ENCODE measurements at regions not wholly inside any gene's neighbourhood (a gene's known extent, or its start where the extent isn't known, plus 50 kb on each side); places are given as distances from the start of the nearest gene placed in this dataset.

- TF ChIP-seq, protein P1, sequence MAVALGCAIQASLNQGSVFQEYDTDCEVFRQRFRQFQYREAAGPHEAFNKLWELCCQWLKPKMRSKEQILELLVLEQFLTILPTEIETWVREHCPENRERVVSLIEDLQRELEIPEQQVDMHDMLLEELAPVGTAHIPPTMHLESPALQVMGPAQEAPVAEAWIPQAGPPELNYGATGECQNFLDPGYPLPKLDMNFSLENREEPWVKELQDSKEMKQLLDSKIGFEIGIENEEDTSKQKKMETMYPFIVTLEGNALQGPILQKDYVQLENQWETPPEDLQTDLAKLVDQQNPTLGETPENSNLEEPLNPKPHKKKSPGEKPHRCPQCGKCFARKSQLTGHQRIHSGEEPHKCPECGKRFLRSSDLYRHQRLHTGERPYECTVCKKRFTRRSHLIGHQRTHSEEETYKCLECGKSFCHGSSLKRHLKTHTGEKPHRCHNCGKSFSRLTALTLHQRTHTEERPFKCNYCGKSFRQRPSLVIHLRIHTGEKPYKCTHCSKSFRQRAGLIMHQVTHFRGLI (tag by site-specific recombination; IDR thresholded peaks at IDR 0.05), result no peak
- TF ChIP-seq, protein P2, sequence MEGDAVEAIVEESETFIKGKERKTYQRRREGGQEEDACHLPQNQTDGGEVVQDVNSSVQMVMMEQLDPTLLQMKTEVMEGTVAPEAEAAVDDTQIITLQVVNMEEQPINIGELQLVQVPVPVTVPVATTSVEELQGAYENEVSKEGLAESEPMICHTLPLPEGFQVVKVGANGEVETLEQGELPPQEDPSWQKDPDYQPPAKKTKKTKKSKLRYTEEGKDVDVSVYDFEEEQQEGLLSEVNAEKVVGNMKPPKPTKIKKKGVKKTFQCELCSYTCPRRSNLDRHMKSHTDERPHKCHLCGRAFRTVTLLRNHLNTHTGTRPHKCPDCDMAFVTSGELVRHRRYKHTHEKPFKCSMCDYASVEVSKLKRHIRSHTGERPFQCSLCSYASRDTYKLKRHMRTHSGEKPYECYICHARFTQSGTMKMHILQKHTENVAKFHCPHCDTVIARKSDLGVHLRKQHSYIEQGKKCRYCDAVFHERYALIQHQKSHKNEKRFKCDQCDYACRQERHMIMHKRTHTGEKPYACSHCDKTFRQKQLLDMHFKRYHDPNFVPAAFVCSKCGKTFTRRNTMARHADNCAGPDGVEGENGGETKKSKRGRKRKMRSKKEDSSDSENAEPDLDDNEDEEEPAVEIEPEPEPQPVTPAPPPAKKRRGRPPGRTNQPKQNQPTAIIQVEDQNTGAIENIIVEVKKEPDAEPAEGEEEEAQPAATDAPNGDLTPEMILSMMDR (tag by site-specific recombination; IDR thresholded peaks at IDR 0.05), result no peak
- TF ChIP-seq, protein P3, sequence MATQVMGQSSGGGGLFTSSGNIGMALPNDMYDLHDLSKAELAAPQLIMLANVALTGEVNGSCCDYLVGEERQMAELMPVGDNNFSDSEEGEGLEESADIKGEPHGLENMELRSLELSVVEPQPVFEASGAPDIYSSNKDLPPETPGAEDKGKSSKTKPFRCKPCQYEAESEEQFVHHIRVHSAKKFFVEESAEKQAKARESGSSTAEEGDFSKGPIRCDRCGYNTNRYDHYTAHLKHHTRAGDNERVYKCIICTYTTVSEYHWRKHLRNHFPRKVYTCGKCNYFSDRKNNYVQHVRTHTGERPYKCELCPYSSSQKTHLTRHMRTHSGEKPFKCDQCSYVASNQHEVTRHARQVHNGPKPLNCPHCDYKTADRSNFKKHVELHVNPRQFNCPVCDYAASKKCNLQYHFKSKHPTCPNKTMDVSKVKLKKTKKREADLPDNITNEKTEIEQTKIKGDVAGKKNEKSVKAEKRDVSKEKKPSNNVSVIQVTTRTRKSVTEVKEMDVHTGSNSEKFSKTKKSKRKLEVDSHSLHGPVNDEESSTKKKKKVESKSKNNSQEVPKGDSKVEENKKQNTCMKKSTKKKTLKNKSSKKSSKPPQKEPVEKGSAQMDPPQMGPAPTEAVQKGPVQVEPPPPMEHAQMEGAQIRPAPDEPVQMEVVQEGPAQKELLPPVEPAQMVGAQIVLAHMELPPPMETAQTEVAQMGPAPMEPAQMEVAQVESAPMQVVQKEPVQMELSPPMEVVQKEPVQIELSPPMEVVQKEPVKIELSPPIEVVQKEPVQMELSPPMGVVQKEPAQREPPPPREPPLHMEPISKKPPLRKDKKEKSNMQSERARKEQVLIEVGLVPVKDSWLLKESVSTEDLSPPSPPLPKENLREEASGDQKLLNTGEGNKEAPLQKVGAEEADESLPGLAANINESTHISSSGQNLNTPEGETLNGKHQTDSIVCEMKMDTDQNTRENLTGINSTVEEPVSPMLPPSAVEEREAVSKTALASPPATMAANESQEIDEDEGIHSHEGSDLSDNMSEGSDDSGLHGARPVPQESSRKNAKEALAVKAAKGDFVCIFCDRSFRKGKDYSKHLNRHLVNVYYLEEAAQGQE (tag by site-specific recombination; IDR thresholded peaks at IDR 0.05), result no peak
- TF ChIP-seq KLF16 (tag by site-specific recombination; IDR thresholded peaks at IDR 0.05), result no peak
- TF ChIP-seq ZNF558 (tag by site-specific recombination; IDR thresholded peaks at IDR 0.05), result no peak
- no peak for TF ChIP-seq ZBTB17 (tag by site-specific recombination; IDR thresholded peaks at IDR 0.05)
- no peak for TF ChIP-seq ZBTB49 (tag by site-specific recombination; IDR thresholded peaks at IDR 0.05; ENCODE audit: low read depth)
- no peak for TF ChIP-seq SP2 (tag by site-specific recombination; IDR thresholded peaks at IDR 0.05)
- TF ChIP-seq, protein P4, sequence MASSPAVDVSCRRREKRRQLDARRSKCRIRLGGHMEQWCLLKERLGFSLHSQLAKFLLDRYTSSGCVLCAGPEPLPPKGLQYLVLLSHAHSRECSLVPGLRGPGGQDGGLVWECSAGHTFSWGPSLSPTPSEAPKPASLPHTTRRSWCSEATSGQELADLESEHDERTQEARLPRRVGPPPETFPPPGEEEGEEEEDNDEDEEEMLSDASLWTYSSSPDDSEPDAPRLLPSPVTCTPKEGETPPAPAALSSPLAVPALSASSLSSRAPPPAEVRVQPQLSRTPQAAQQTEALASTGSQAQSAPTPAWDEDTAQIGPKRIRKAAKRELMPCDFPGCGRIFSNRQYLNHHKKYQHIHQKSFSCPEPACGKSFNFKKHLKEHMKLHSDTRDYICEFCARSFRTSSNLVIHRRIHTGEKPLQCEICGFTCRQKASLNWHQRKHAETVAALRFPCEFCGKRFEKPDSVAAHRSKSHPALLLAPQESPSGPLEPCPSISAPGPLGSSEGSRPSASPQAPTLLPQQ (tag by site-specific recombination; IDR thresholded peaks at IDR 0.05), result no peak
- TF ChIP-seq ZNF776 (tag by site-specific recombination; IDR thresholded peaks at IDR 0.05; ENCODE audit: borderline replicate concordance), result no peak
- no peak for TF ChIP-seq ZBTB8A (tag by site-specific recombination; IDR thresholded peaks at IDR 0.05)
These were observed 332.8 kb upstream of the ERCC4 start for GRCh38 chr16:13587181-13587580.
